H1 (cell line): ENCODE measurements at regions not wholly inside any gene's neighbourhood (a gene's known extent, or its start where the extent isn't known, plus 50 kb on each side); places are given as distances from the start of the nearest gene placed in this dataset.

Experiments
- BACH1 ChIP-seq: IDR thresholded peaks from 2 replicates; pipeline ENCODE4 v1.6.1; 2012; ENCODE audit warnings: low read length, improper control_type of control experiment
- BCL11A ChIP-seq, 2 experiments: IDR thresholded peaks; one replicate each; pipeline ENCODE4 v1.6.1; 2011; ENCODE audit warnings: low read depth in 2 of 2, low read length in 2 of 2, mild to moderate bottlenecking in 2 of 2
- CHD7 ChIP-seq: fragments of 300-600 bp; sonication (generic); IDR thresholded peaks from 2 replicates; pipeline ENCODE4 v1.7.1; 2012; ENCODE audit warnings: low read length, moderate library complexity, mild to moderate bottlenecking, inconsistent platforms; ENCODE audit not compliant: insufficient replicate concordance
- EGR1 ChIP-seq: IDR thresholded peaks from 2 replicates; pipeline ENCODE4 v1.6.1; 2011; ENCODE audit warnings: low read depth, low read length, borderline replicate concordance
- NANOG ChIP-seq: IDR thresholded peaks from 2 replicates; pipeline ENCODE4 v1.6.1; 2011; ENCODE audit warnings: low read length, low read depth, mild to moderate bottlenecking, inconsistent platforms; ENCODE audit not compliant: insufficient read depth, poor library complexity, severe bottlenecking
- POLR2A ChIP-seq, 2 experiments: IDR thresholded peaks; 1 replicate in 1 of 2; 2 replicates in 1 of 2; pipeline ENCODE4 v1.6.1; 2011; ENCODE audit warnings: low read depth in 2 of 2, low read length in 2 of 2, mild to moderate bottlenecking in 2 of 2; ENCODE audit errors: control extremely low read depth in 1 of 2
- POU5F1 ChIP-seq: IDR thresholded peaks from 2 replicates; pipeline ENCODE4 v1.6.1; 2011; ENCODE audit warnings: low read depth, mild to moderate bottlenecking, low read length, moderate library complexity
- SIRT6 ChIP-seq: IDR thresholded peaks from one replicate; pipeline ENCODE4 v1.7.1; 2012; ENCODE audit warnings: low read length, inconsistent platforms
- SIX5 ChIP-seq: IDR thresholded peaks from 2 replicates; pipeline ENCODE4 v1.6.1; 2011; ENCODE audit warnings: mild to moderate bottlenecking, low read depth, low read length
- SP1 ChIP-seq: IDR thresholded peaks from 2 replicates; pipeline ENCODE4 v1.6.1; 2011; ENCODE audit warnings: low read depth, low read length
- TAF1 ChIP-seq: IDR thresholded peaks from 2 replicates; pipeline ENCODE4 v1.6.1; 2011; ENCODE audit warnings: mild to moderate bottlenecking, low read depth, low read length
- TBP ChIP-seq: IDR thresholded peaks from 2 replicates; pipeline ENCODE4 v1.6.1; 2011; ENCODE audit warnings: low read depth, low read length, improper control_type of control experiment
- TEAD4 ChIP-seq: IDR thresholded peaks from 2 replicates; pipeline ENCODE4 v1.6.1; 2012; ENCODE audit warnings: low read depth, low read length, inconsistent platforms, mixed read lengths
- TF ChIP-seq, protein P1 (sequence below): IDR thresholded peaks from 2 replicates; pipeline ENCODE4 v1.6.1; 2011; ENCODE audit warnings: low read depth, mild to moderate bottlenecking, low read length; ENCODE audit not compliant: insufficient read depth

DNA sequence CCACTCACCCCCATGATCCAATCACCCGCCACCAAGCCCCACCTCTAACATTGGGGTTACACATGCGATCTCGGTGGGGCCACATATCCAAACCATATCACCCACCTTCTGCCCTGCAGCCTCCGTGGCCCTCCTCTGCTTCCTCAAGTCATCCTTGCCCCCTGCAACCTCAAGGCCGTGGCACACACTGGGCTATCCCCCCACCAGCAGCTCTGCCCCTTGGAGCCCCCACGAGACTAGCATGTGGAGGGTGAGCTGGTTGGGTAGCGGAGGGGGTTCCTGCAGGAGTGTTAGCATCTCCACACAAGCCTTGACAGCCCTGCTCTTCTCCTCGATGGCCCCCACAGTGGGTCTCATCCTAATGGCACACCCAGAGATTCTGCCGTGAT, 100.8 kb downstream of the TOMM20 start (continued):
- TF ChIP-seq CHD7 (no peak), SIX5 (no peak), SP1 (no peak), BACH1 (no peak), TAF1 (no peak), TBP (no peak), POU5F1 (no peak), NANOG (no peak), POLR2A (IDR thresholded peaks at IDR 0.05; ENCODE audit: control extremely low read depth in 1 of 2, low read depth in 2 of 2, low read length in 2 of 2) (no peak), TEAD4 (no peak), EGR1 (no peak), SIRT6 (no peak), BCL11A (IDR thresholded peaks at IDR 0.05; ENCODE audit: low read depth in 2 of 2, low read length in 2 of 2) (no peak)
- TF ChIP-seq, protein P1, sequence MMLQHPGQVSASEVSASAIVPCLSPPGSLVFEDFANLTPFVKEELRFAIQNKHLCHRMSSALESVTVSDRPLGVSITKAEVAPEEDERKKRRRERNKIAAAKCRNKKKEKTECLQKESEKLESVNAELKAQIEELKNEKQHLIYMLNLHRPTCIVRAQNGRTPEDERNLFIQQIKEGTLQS = no peak
